ENCODE measurements at regions not wholly inside any gene's neighbourhood (a gene's known extent, or its start where the extent isn't known, plus 50 kb on each side); places are given as distances from the start of the nearest gene placed in this dataset.

DNA sequence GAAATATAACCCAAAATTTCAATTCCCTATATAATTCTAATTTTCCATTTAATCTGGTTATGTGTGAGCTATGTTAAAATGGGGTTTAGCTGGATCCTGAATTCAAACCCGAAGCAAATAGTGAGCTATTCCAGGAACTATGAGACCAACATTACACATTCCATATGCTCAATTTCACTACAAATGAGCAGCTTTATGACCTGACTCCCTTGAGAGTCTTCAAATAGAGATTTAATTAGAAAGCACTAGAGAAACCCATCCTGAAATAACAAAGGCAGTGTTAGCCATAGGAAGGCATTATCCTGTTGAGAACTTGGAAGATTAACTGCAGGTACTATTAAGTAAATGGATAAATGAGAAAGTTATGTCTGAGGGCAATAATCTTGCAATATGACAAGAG, 890.0 kb downstream of the GRM8 start:
- TF ChIP-seq, protein P1, sequence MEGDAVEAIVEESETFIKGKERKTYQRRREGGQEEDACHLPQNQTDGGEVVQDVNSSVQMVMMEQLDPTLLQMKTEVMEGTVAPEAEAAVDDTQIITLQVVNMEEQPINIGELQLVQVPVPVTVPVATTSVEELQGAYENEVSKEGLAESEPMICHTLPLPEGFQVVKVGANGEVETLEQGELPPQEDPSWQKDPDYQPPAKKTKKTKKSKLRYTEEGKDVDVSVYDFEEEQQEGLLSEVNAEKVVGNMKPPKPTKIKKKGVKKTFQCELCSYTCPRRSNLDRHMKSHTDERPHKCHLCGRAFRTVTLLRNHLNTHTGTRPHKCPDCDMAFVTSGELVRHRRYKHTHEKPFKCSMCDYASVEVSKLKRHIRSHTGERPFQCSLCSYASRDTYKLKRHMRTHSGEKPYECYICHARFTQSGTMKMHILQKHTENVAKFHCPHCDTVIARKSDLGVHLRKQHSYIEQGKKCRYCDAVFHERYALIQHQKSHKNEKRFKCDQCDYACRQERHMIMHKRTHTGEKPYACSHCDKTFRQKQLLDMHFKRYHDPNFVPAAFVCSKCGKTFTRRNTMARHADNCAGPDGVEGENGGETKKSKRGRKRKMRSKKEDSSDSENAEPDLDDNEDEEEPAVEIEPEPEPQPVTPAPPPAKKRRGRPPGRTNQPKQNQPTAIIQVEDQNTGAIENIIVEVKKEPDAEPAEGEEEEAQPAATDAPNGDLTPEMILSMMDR (IDR thresholded peaks at IDR 0.05 in 8 of 11, conservative IDR thresholded peaks at IDR 0.05 in 3 of 11): no peak
- no peak for TF ChIP-seq POLR2AphosphoS5 (IDR thresholded peaks at IDR 0.05)
- no peak for TF ChIP-seq POLR2A (IDR thresholded peaks at IDR 0.05)

Measured in spleen (tissue), 7 donors.